Astrocyte of the hippocampus (primary cell): ENCODE measurements at regions not wholly inside any gene's neighbourhood (a gene's known extent, or its start where the extent isn't known, plus 50 kb on each side); places are given as distances from the start of the nearest gene placed in this dataset.
"Not testable (repeated sequence)": the region's sequence is repeated elsewhere in the genome, so short reads cannot be mapped to it uniquely, and the experiment has no call there.

Experiments used
- DNase-seq: peaks from one replicate; pipeline ENCODE4 v3.0.0; 2011; ENCODE audit warnings: low read depth, low spot score

DNA sequence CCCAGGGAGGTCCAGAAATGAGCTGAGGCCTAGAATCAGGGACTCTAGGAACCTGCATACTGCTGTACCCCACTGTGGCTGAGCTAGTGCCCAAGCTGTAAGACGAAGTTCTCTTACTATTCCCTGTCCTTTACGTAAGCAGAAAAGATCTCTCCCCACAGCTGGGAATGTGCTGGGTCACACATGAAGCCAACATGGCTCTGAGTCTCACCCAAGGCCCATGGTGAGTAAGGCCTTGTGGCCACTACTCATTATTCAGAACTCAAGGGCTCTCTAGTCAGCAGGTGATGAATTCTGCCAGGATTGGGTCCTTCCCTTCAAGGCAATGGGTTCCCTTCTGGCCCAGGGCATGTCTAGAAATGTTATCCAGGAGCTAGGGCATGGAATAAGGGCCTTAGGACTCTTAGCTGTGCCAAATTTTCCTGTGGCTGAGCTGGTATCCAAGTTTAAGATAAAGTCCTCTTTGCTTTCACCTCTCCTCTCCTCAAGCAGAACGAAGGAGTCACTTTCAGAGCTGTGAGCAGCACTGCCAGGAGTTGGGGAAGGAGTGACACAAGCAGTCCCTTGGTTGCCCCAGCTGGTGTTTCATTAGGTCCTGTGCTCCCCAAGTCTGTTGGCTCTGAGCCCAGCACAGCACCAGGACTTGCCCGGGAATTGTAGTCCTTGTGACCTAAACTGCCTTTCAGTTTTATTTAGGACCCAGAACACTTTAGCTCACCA is 707.6 kb downstream of the SLC4A3 start:
- peak; percentile 9 for DNase-seq

- peak; percentile 12 for DNase-seq
These were observed 708.1 kb downstream of the SLC4A3 start for GRCh38 chr2:220335591-220335915.

GRCh38 chr2:220336771-220337170 is 709.3 kb downstream of the SLC4A3 start:
- no peak for DNase-seq

GRCh38 chr2:220337611-220338440 is 710.4 kb downstream of the SLC4A3 start:
- DNase-seq, result no peak

GRCh38 chr2:220341014-220341413 is 713.6 kb downstream of the SLC4A3 start:
- no peak for DNase-seq

- DNase-seq, result no peak
These were observed 719.5 kb downstream of the SLC4A3 start for GRCh38 chr2:220346919-220347318.

DNA sequence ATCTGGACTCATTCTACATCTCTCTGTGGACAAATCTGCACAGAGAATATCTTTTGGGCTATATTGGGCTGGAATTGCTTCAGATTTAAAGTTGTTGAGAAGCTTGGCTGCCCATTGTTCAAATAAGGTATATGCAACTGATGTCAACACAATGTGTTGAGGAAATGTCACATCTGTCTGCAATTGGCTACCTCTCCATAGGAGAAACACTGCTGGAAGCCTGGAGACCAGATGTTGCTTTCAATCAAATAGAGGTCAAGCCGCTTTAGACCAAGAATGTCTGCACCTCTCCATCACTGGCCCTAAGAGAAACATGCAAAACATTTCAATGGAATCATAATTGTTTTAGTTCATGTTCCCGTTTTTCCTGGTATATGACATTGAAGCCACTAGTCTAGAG is 720.2 kb downstream of the SLC4A3 start:
- no peak for DNase-seq

GRCh38 chr2:220348206-220348605 is 720.8 kb downstream of the SLC4A3 start:
- DNase-seq, result no peak

- DNase-seq, result no peak
These were observed 726.5 kb downstream of the SLC4A3 start for GRCh38 chr2:220353897-220354296.

DNA sequence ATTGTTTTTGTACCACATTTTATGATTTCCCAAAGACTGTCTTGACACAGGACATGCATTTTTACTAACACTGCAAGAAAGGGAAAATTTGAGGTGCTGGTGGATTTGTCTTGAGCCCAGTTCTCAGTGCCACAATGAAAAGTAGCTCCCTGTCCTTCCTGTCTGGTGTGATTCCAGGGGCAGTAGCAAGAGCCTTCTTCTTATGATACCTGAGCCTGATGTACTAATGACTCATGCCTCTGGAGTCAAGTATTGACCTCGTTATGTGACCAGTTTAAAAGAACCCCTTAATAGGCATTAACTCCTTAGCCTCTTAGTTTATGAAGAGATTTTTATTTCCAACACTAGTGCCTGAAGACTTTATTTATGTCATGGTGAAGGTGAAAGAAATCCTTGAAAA is 728.6 kb downstream of the SLC4A3 start:
- DNase-seq, result no peak

DNA sequence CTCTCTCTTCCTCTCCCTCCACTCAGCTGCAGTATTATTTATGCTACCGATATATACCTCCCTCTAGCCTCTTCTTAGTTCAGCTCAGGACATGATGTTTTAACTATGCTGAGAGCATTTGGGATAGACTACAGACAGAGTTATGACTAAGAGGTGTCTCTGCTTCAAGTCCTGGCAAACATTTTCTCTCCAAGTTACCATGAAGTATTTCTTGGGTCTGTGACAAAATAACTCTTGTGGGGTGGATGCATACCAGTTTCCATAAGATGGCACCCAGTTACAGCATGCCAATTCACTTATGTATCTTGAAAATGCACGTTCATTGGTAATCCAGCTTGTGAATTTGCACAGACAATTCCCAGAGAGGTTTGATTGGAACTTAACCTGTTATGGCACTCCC is 737.6 kb downstream of the SLC4A3 start:
- peak; percentile 72 for DNase-seq

DNA sequence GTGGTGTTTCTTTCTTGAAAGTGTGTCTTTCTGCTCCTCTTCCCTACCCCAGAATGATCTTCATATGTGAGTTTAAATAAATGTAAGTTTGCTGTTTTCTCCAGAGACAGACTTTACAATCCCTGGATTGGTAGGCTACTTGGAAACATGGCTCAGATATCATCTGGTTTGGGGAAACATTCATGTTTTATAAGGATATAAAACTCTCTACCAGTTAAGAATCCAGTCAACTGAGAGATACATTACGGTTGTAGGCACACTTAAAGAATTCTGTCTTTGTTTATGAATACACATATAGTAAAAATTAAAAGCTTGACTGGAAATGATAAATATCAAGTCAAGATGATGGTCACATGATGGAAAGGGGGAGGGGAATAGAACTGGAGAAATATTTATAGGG is 739.3 kb downstream of the SLC4A3 start:
- DNase-seq, result no peak

GRCh38 chr2:220370764-220371163 is 743.3 kb downstream of the SLC4A3 start:
- DNase-seq, result no peak

DNA sequence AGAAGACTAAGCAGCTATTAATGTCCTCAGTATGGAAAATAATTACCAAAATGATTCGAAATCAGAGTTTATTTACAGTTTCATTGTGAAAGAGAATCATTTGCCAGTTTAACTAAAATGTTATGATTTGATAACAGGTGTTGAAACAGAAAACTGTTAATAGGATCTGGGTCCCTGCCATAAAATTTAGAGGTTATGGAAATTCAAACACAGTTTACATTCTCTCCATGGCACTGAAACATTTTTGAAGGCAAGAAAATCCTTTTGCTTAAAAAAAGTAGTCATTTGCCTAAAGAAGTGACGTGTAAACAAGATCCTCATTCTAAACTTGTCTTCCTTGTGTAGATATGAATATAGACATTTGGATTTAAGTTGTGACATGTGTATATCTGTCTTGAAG is 743.8 kb downstream of the SLC4A3 start:
- no peak for DNase-seq

GRCh38 chr2:220373878-220374277 is 746.4 kb downstream of the SLC4A3 start:
- DNase-seq, result peak; percentile 16

- DNase-seq, result no peak
These were observed 746.9 kb downstream of the SLC4A3 start for GRCh38 chr2:220374282-220374681.

GRCh38 chr2:220377482-220378155 is 750.2 kb downstream of the SLC4A3 start:
- DNase-seq, result no peak

DNA sequence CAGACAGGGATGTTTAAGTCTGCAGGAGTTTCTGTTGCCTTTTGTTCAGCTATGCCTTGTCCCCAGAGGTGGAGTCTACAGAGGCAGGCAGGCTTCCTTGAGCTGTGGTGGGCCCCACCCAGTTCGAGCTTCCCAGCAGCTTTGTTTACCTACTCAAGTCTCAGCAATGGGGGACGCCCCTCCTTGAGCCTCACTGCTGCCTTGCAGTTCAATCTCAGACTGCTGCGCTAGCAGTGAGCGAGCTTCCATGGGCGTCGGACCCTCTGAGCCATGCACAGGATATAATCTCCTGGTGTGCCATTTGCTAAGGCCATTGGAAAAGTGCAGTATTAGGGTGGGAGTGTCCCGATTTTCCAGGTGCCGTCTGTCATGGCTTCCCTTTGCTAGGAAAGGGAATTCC is 760.3 kb downstream of the SLC4A3 start:
- not testable (repeated sequence) for DNase-seq

GRCh38 chr2:220393711-220394110 is 766.3 kb downstream of the SLC4A3 start:
- DNase-seq, result no peak

- DNase-seq, result peak; percentile 76
These were observed 767.0 kb downstream of the SLC4A3 start for GRCh38 chr2:220394433-220394832.

GRCh38 chr2:220396287-220396686 is 768.9 kb downstream of the SLC4A3 start:
- peak; percentile 67 for DNase-seq

- DNase-seq, result no peak
These were observed 782.9 kb downstream of the SLC4A3 start for GRCh38 chr2:220410296-220410695.

DNA sequence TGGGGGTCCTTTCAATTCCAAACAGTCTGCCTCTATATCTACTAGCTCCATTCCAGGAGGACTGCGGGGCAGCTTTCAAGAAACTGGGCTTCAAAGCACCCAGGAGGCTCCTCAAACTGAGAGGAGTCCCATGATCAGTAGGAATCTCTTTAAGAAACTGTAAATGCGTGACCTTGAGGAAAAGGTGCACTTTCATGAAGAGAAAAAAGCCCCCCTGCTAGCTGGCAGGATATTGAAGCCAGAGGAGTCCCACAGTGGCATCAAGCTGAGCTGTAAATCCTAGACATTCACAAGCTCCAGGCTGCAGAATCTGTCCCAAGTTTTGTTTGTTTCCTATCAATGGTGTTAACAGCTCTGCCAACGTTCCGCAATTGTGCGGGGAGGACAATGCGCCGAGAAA is 790.1 kb downstream of the SLC4A3 start:
- no peak for DNase-seq
